ENCODE measurements at regions not wholly inside any gene's neighbourhood (a gene's known extent, or its start where the extent isn't known, plus 50 kb on each side); places are given as distances from the start of the nearest gene placed in this dataset.

GRCh38 chr18:30134020-30134419, 908.5 kb downstream of the DSC3 start:
- TF ChIP-seq CTCF (IDR thresholded peaks at IDR 0.05; ENCODE audit: borderline replicate concordance, extremely low read depth, insufficient read depth), result no peak
- DNase-seq (no peak), FAIRE-seq (no peak)
- intact Hi-C loops (cut with DNase I), result no loop called here
- Histone ChIP-seq H3K4me3 (ENCODE audit: low read length in 3 of 3) (no peak overlapping the region), H3K9ac (ENCODE audit: low read length in 3 of 3) (no peak overlapping the region), H3K27me3 (ENCODE audit: control insufficient read depth, insufficient read depth, low read length) (no peaks in the 10 kb centered on the region), H3K36me3 (ENCODE audit: control insufficient read depth in 2 of 3, insufficient read depth in 3 of 3, low read length in 3 of 3) (no peaks in the 10 kb centered on the region), H3K27ac (ENCODE audit: low read depth in 2 of 2, low read length in 2 of 2) (no peak overlapping the region), H3K9me3 (ENCODE audit: control insufficient read depth in 2 of 3, insufficient read depth in 1 of 3, low read length in 3 of 3) (peaks cover 0 to 4% (median 0%) of the 10 kb centered on the region in 3 donors), H3K4me1 (ENCODE audit: control insufficient read depth in 2 of 3, insufficient read depth in 2 of 3, low read depth in 1 of 3, low read length in 3 of 3) (no peaks in the 10 kb centered on the region)

- intact Hi-C loops (cut with DNase I), result no loop called here
- H3K27me3 ChIP-seq (ENCODE audit: control insufficient read depth, insufficient read depth, low read length), result no peaks in the 10 kb centered on the region
These were observed 909.6 kb downstream of the DSC3 start for GRCh38 chr18:30132959-30133358.

GRCh38 chr18:30121397-30121796, 921.1 kb downstream of the DSC3 start:
- no peak overlapping the region for H3K4me3 ChIP-seq (ENCODE audit: low read length in 3 of 3)
- intact Hi-C loops (cut with DNase I), result no loop called here
- no peaks in the 10 kb centered on the region for H3K27me3 ChIP-seq (ENCODE audit: control insufficient read depth, insufficient read depth, low read length)
- H3K36me3 ChIP-seq (ENCODE audit: control insufficient read depth in 2 of 3, insufficient read depth in 3 of 3, low read length in 3 of 3), result no peaks in the 10 kb centered on the region
- H3K9me3 ChIP-seq (ENCODE audit: control insufficient read depth in 2 of 3, insufficient read depth in 1 of 3, low read length in 3 of 3), result no peaks in the 10 kb centered on the region
- TF ChIP-seq CTCF (IDR thresholded peaks at IDR 0.05; ENCODE audit: borderline replicate concordance, extremely low read depth, insufficient read depth), result no peak
- no peaks in the 10 kb centered on the region for H3K4me1 ChIP-seq (ENCODE audit: control insufficient read depth in 2 of 3, insufficient read depth in 2 of 3, low read depth in 1 of 3, low read length in 3 of 3)
- no peak for FAIRE-seq
- DNase-seq, result no peak
- no peak overlapping the region for H3K27ac ChIP-seq (ENCODE audit: low read depth in 2 of 2, low read length in 2 of 2)
- H3K9ac ChIP-seq (ENCODE audit: low read length in 3 of 3), result no peak overlapping the region

More at GRCh38 chr18:30132959-30133358, 909.6 kb downstream of the DSC3 start:
- Histone ChIP-seq H3K4me3 (ENCODE audit: low read length in 3 of 3) (no peak overlapping the region), H3K9ac (ENCODE audit: low read length in 3 of 3) (no peak overlapping the region), H3K9me3 (ENCODE audit: control insufficient read depth in 2 of 3, insufficient read depth in 1 of 3, low read length in 3 of 3) (peaks cover 0 to 4% (median 0%) of the 10 kb centered on the region in 3 donors), H3K4me1 (ENCODE audit: control insufficient read depth in 2 of 3, insufficient read depth in 2 of 3, low read depth in 1 of 3, low read length in 3 of 3) (no peaks in the 10 kb centered on the region), H3K36me3 (ENCODE audit: control insufficient read depth in 2 of 3, insufficient read depth in 3 of 3, low read length in 3 of 3) (no peaks in the 10 kb centered on the region), H3K27ac (ENCODE audit: low read depth in 2 of 2, low read length in 2 of 2) (no peak overlapping the region)
- no peak for TF ChIP-seq CTCF (IDR thresholded peaks at IDR 0.05; ENCODE audit: borderline replicate concordance, extremely low read depth, insufficient read depth)
- FAIRE-seq, result no peak
- no peak for DNase-seq

GRCh38 chr18:30113454-30113853, 929.1 kb downstream of the DSC3 start:
- intact Hi-C loops (cut with DNase I), result no loop called here
- no peak overlapping the region for H3K9ac ChIP-seq (ENCODE audit: low read length in 3 of 3)
- H3K27me3 ChIP-seq (ENCODE audit: control insufficient read depth, insufficient read depth, low read length), result no peaks in the 10 kb centered on the region
- H3K4me3 ChIP-seq (ENCODE audit: low read length in 3 of 3), result no peak overlapping the region
- no peak for TF ChIP-seq CTCF (IDR thresholded peaks at IDR 0.05; ENCODE audit: borderline replicate concordance, extremely low read depth, insufficient read depth)
- no peak for FAIRE-seq
- H3K36me3 ChIP-seq (ENCODE audit: control insufficient read depth in 2 of 3, insufficient read depth in 3 of 3, low read length in 3 of 3), result no peaks in the 10 kb centered on the region
- H3K27ac ChIP-seq (ENCODE audit: low read depth in 2 of 2, low read length in 2 of 2), result no peak overlapping the region
- no peaks in the 10 kb centered on the region for H3K9me3 ChIP-seq (ENCODE audit: control insufficient read depth in 2 of 3, insufficient read depth in 1 of 3, low read length in 3 of 3)
- no peaks in the 10 kb centered on the region for H3K4me1 ChIP-seq (ENCODE audit: control insufficient read depth in 2 of 3, insufficient read depth in 2 of 3, low read depth in 1 of 3, low read length in 3 of 3)
- peak in 2 of 5 donors; percentile 2 to 4 for DNase-seq
